Activated T-cell treated with anti-CD3 and anti-CD28 coated beads, Interleukin-2, amount 50 U/mL, for 4 hours (primary cell): ENCODE measurements at regions not wholly inside any gene's neighbourhood (a gene's known extent, or its start where the extent isn't known, plus 50 kb on each side); places are given as distances from the start of the nearest gene placed in this dataset.

ENCODE experiments used
- ATAC-seq, 2 donors: fragments of 200-7000 bp; cut with Tn5 transposase; one replicate each; pipeline ENCODE4 v1.10.0; 2021
- DNase-seq: peaks from one replicate; pipeline ENCODE4 v3.0.0-alpha.2; 2020
- H3K27me3 Mint-ChIP-seq: one replicate; pipeline ENCODE4 v1.8.0; 2021; ENCODE audit warnings: low read depth, mixed read lengths
- H3K36me3 Mint-ChIP-seq: one replicate; pipeline ENCODE4 v1.8.0; 2022; ENCODE audit warnings: mixed read lengths; ENCODE audit not compliant: insufficient read depth
- H3K4me1 Mint-ChIP-seq: one replicate; pipeline ENCODE4 v1.8.0; 2021; ENCODE audit warnings: low read depth, mixed read lengths
- H3K4me3 Mint-ChIP-seq: one replicate; pipeline ENCODE4 v1.8.0; 2021; ENCODE audit warnings: mild to moderate bottlenecking, moderate library complexity, mixed read lengths
- H3K9me3 Mint-ChIP-seq: one replicate; pipeline ENCODE4 v1.8.0; 2021; ENCODE audit warnings: mixed read lengths

GRCh38 chr6:14792118-14792955, 453.5 kb upstream of the JARID2 start:
- Mint-ChIP-seq H3K27me3 (no peaks in the 10 kb centered on the region), H3K4me1 (peaks cover under 1% of the 10 kb centered on the region), H3K36me3 (no peaks in the 10 kb centered on the region), H3K9me3 (no peaks in the 10 kb centered on the region), H3K4me3 (no peak overlapping the region)
- no peak for DNase-seq
- ATAC-seq = no peak

GRCh38 chr6:14795451-14795850, 450.4 kb upstream of the JARID2 start:
- ATAC-seq = no peak

GRCh38 chr6:14796974-14797762, 448.7 kb upstream of the JARID2 start:
- Mint-ChIP-seq H3K36me3 (no peaks in the 10 kb centered on the region), H3K4me3 (no peak overlapping the region), H3K27me3 (peaks cover 6% of the 10 kb centered on the region), H3K4me1 (no peaks in the 10 kb centered on the region), H3K9me3 (no peaks in the 10 kb centered on the region)
- ATAC-seq (no peak), DNase-seq (no peak)

More at GRCh38 chr6:14795451-14795850, 450.4 kb upstream of the JARID2 start:
- peaks cover 6% of the 10 kb centered on the region for H3K27me3 Mint-ChIP-seq
- no peak for DNase-seq
- H3K4me3 Mint-ChIP-seq = no peak overlapping the region
- H3K9me3 Mint-ChIP-seq = no peaks in the 10 kb centered on the region
- H3K36me3 Mint-ChIP-seq = no peaks in the 10 kb centered on the region
- no peaks in the 10 kb centered on the region for H3K4me1 Mint-ChIP-seq

- Mint-ChIP-seq H3K27me3 (peaks cover 6% of the 10 kb centered on the region), H3K9me3 (no peaks in the 10 kb centered on the region), H3K36me3 (no peaks in the 10 kb centered on the region), H3K4me3 (no peak overlapping the region), H3K4me1 (no peaks in the 10 kb centered on the region)
- DNase-seq = no peak
- ATAC-seq = no peak
Measured at GRCh38 chr6:14797875-14798593, 447.8 kb upstream of the JARID2 start.

GRCh38 chr6:14798594-14798982, 447.3 kb upstream of the JARID2 start:
- no peak for DNase-seq
- H3K27me3 Mint-ChIP-seq = peaks cover 9% of the 10 kb centered on the region
- no peak for ATAC-seq
- no peaks in the 10 kb centered on the region for H3K9me3 Mint-ChIP-seq
- no peaks in the 10 kb centered on the region for H3K4me1 Mint-ChIP-seq
- no peak overlapping the region for H3K4me3 Mint-ChIP-seq
- H3K36me3 Mint-ChIP-seq = no peaks in the 10 kb centered on the region

- Mint-ChIP-seq H3K4me3 (no peak overlapping the region), H3K9me3 (no peaks in the 10 kb centered on the region), H3K36me3 (no peaks in the 10 kb centered on the region), H3K27me3 (peaks cover 9% of the 10 kb centered on the region), H3K4me1 (no peaks in the 10 kb centered on the region)
- ATAC-seq (no peak), DNase-seq (no peak)
Measured at GRCh38 chr6:14798996-14799588, 446.8 kb upstream of the JARID2 start.

GRCh38 chr6:14799928-14800327, 445.9 kb upstream of the JARID2 start:
- DNase-seq = no peak
- Mint-ChIP-seq H3K4me3 (no peak overlapping the region), H3K4me1 (no peaks in the 10 kb centered on the region), H3K36me3 (no peaks in the 10 kb centered on the region), H3K27me3 (peaks cover 9% of the 10 kb centered on the region), H3K9me3 (no peaks in the 10 kb centered on the region)
- peak; percentile 93 to 97 for ATAC-seq

GRCh38 chr6:14802514-14803160, 443.2 kb upstream of the JARID2 start:
- no peak for ATAC-seq
- H3K4me1 Mint-ChIP-seq = no peaks in the 10 kb centered on the region
- no peak for DNase-seq
- no peaks in the 10 kb centered on the region for H3K36me3 Mint-ChIP-seq
- H3K9me3 Mint-ChIP-seq = peaks cover 2% of the 10 kb centered on the region
- H3K27me3 Mint-ChIP-seq = peaks cover 9% of the 10 kb centered on the region
- H3K4me3 Mint-ChIP-seq = no peak overlapping the region

- no peak for ATAC-seq
- Mint-ChIP-seq H3K4me3 (no peak overlapping the region), H3K9me3 (peaks cover 7% of the 10 kb centered on the region), H3K27me3 (peaks cover 6% of the 10 kb centered on the region), H3K36me3 (no peaks in the 10 kb centered on the region), H3K4me1 (no peaks in the 10 kb centered on the region)
- no peak for DNase-seq
Measured at GRCh38 chr6:14804001-14804784, 441.7 kb upstream of the JARID2 start.

GRCh38 chr6:14804785-14805210, 441.1 kb upstream of the JARID2 start:
- Mint-ChIP-seq H3K27me3 (peaks cover 6% of the 10 kb centered on the region), H3K9me3 (peaks cover 7% of the 10 kb centered on the region)

GRCh38 chr6:14806101-14806500, 439.8 kb upstream of the JARID2 start:
- Mint-ChIP-seq H3K27me3 (peaks cover 3% of the 10 kb centered on the region), H3K4me3 (no peak overlapping the region), H3K9me3 (peaks cover 7% of the 10 kb centered on the region), H3K4me1 (no peaks in the 10 kb centered on the region), H3K36me3 (no peaks in the 10 kb centered on the region)
- no peak for DNase-seq
- no peak for ATAC-seq

More at GRCh38 chr6:14804785-14805210, 441.1 kb upstream of the JARID2 start:
- DNase-seq = no peak
- H3K36me3 Mint-ChIP-seq = no peaks in the 10 kb centered on the region
- ATAC-seq = no peak
- H3K4me3 Mint-ChIP-seq = no peak overlapping the region
- no peaks in the 10 kb centered on the region for H3K4me1 Mint-ChIP-seq

- H3K4me1 Mint-ChIP-seq = no peaks in the 10 kb centered on the region
- H3K9me3 Mint-ChIP-seq = peaks cover 7% of the 10 kb centered on the region
- DNase-seq (no peak), ATAC-seq (no peak)
- no peaks in the 10 kb centered on the region for H3K36me3 Mint-ChIP-seq
- H3K4me3 Mint-ChIP-seq = no peak overlapping the region
- peaks cover 3% of the 10 kb centered on the region for H3K27me3 Mint-ChIP-seq
Measured at GRCh38 chr6:14807130-14807529, 438.7 kb upstream of the JARID2 start.

GRCh38 chr6:14807971-14808370, 437.9 kb upstream of the JARID2 start:
- Mint-ChIP-seq H3K36me3 (no peaks in the 10 kb centered on the region), H3K4me1 (no peaks in the 10 kb centered on the region), H3K9me3 (peaks cover 7% of the 10 kb centered on the region), H3K27me3 (peaks cover 3% of the 10 kb centered on the region), H3K4me3 (no peak overlapping the region)
- DNase-seq = no peak
- ATAC-seq = no peak
